H1 (cell line): ENCODE measurements at regions not wholly inside any gene's neighbourhood (a gene's known extent, or its start where the extent isn't known, plus 50 kb on each side); places are given as distances from the start of the nearest gene placed in this dataset.

Experiments
- CBX8 ChIP-seq: fragments of 300-800, 300-1000 bp; sonication (generic); IDR thresholded peaks from 2 replicates; pipeline ENCODE4 v1.7.1; 2016; ENCODE audit warnings: low read depth, low read length, borderline replicate concordance
- CTBP2 ChIP-seq: IDR thresholded peaks from 2 replicates; pipeline ENCODE4 v1.7.0; 2011; ENCODE audit warnings: borderline replicate concordance, mild to moderate bottlenecking, moderate library complexity, mixed read lengths, low read length; ENCODE audit not compliant: insufficient read depth, insufficient read length
- CTCF ChIP-seq, 3 experiments: IDR thresholded peaks; 1 replicate in 2 of 3; 2 replicates in 1 of 3; pipeline versions ENCODE4 v1.5.1 to v1.6.1; 2011; ENCODE audit warnings: low read length in 3 of 3, mild to moderate bottlenecking in 3 of 3, inconsistent platforms in 2 of 3, low read depth in 1 of 3, moderate library complexity in 1 of 3; ENCODE audit not compliant: insufficient read depth in 1 of 3; ENCODE audit errors: control extremely low read depth in 1 of 3
- HDAC6 ChIP-seq: IDR thresholded peaks from one replicate; pipeline ENCODE4 v1.7.1; 2012; ENCODE audit warnings: low read depth, mild to moderate bottlenecking, inconsistent platforms, low read length, moderate library complexity
- SIX5 ChIP-seq: IDR thresholded peaks from 2 replicates; pipeline ENCODE4 v1.6.1; 2011; ENCODE audit warnings: mild to moderate bottlenecking, low read depth, low read length

GRCh38 chr10:78297997-78298396 is 264.3 kb downstream of the RPS24 start (continued):
- TF ChIP-seq CBX8 (no peak), HDAC6 (no peak), CTBP2 (no peak), SIX5 (no peak), CTCF (IDR thresholded peaks at IDR 0.05; ENCODE audit: control extremely low read depth in 1 of 3, insufficient read depth in 1 of 3, low read depth in 1 of 3, low read length in 3 of 3) (no peak)
- TF ChIP-seq, all 59 proteins: peak for 0
